Endodermal cell (in vitro differentiated cells): ENCODE measurements at regions not wholly inside any gene's neighbourhood (a gene's known extent, or its start where the extent isn't known, plus 50 kb on each side); places are given as distances from the start of the nearest gene placed in this dataset.
A peak's percentile ranks its signal among the peaks of the same experiment; 100 is the strongest.

Source experiments
- DNase-seq: peaks from one replicate; pipeline ENCODE4 v3.0.0-alpha.2; 2017
- H3K27ac ChIP-seq: 2 replicates; pipeline ENCODE4 v1.5.1; 2013; ENCODE audit warnings: mild to moderate bottlenecking, low read depth, low read length, moderate library complexity
- H3K27me3 ChIP-seq: 2 replicates; pipeline ENCODE4 v1.6.1; 2013; ENCODE audit warnings: mild to moderate bottlenecking, low read length, moderate library complexity; ENCODE audit not compliant: insufficient read depth, control insufficient read depth, poor library complexity, severe bottlenecking
- H3K36me3 ChIP-seq: 2 replicates; pipeline ENCODE4 v1.7.0; 2013; ENCODE audit warnings: mild to moderate bottlenecking, low read length, moderate library complexity; ENCODE audit not compliant: control insufficient read depth, insufficient read depth
- H3K4me1 ChIP-seq: one replicate; pipeline ENCODE4 v1.7.0; 2013; ENCODE audit warnings: low read length; ENCODE audit not compliant: control insufficient read depth, insufficient read depth
- H3K4me3 ChIP-seq: 2 replicates; pipeline ENCODE4 v1.5.1; 2013; ENCODE audit warnings: mild to moderate bottlenecking, low read length, moderate library complexity
- H3K9ac ChIP-seq: 2 replicates; pipeline ENCODE4 v1.6.1; 2013; ENCODE audit warnings: mild to moderate bottlenecking, low read length, moderate library complexity; ENCODE audit not compliant: poor library complexity, severe bottlenecking; ENCODE audit errors: extremely low read depth
- H3K9me3 ChIP-seq: 2 replicates; pipeline ENCODE4 v1.6.1; 2013; ENCODE audit warnings: mild to moderate bottlenecking, low read length, moderate library complexity; ENCODE audit not compliant: control insufficient read depth
- H3K27ac Mint-ChIP-seq: 2 replicates; pipeline ENCODE4 v1.8.0; 2020; ENCODE audit warnings: mixed read lengths
- H3K27me3 Mint-ChIP-seq: 2 replicates; pipeline ENCODE4 v1.8.0; 2021; ENCODE audit warnings: mild to moderate bottlenecking, mixed read lengths; ENCODE audit not compliant: insufficient read depth
- H3K36me3 Mint-ChIP-seq: 2 replicates; pipeline ENCODE4 v1.8.0; 2020; ENCODE audit warnings: low read depth, mixed read lengths
- H3K4me1 Mint-ChIP-seq: 2 replicates; pipeline ENCODE4 v1.8.0; 2020; ENCODE audit warnings: mixed read lengths
- H3K4me3 Mint-ChIP-seq: 2 replicates; pipeline ENCODE4 v1.8.0; 2020; ENCODE audit warnings: mild to moderate bottlenecking, moderate library complexity, mixed read lengths
- H3K9me3 Mint-ChIP-seq: 2 replicates; pipeline ENCODE4 v1.8.0; 2020; ENCODE audit warnings: mild to moderate bottlenecking, mixed read lengths
- CTCF ChIP-seq: fragments of 200-600 bp; sonication (generic); conservative IDR thresholded peaks from 2 replicates; pipeline ENCODE4 v1.5.0; 2021; ENCODE audit warnings: antibody characterized with exemption, mild to moderate bottlenecking
- WGBS, 2 experiments: methylation state at CpG; one replicate each; pipeline versions ENCODE4 v1.1.5 to v1.1.7; 2013; ENCODE audit warnings: missing lambda C conversion rate in 2 of 2, mixed read lengths in 1 of 2; ENCODE audit not compliant: insufficient coverage in 1 of 2, insufficient read length in 1 of 2; 5-methylcytosine and 5-hydroxymethylcytosine counted together

GRCh38 chr13:47426126-47426849, 529.4 kb upstream of the HTR2A start:
- Mint-ChIP-seq H3K4me3 (no peak overlapping the region), H3K4me1 (no peaks in the 10 kb centered on the region), H3K27ac (no peak overlapping the region), H3K36me3 (no peaks in the 10 kb centered on the region), H3K9me3 (no peaks in the 10 kb centered on the region), H3K27me3 (no peaks in the 10 kb centered on the region)
- H3K9ac ChIP-seq = no peak overlapping the region
- no peak for TF ChIP-seq CTCF
- WGBS, 2 experiments = 90 to 94% methylated on average over 2 to 3 of the region's 3 CpGs
- H3K9me3 ChIP-seq = no peaks in the 10 kb centered on the region
- H3K4me3 ChIP-seq = no peak overlapping the region
- H3K27ac ChIP-seq = no peak overlapping the region
- H3K4me1 ChIP-seq = no peaks in the 10 kb centered on the region
- no peak for DNase-seq
- H3K36me3 ChIP-seq = no peaks in the 10 kb centered on the region
- no peaks in the 10 kb centered on the region for H3K27me3 ChIP-seq

GRCh38 chr13:47421525-47421924, 524.7 kb upstream of the HTR2A start:
- no peaks in the 10 kb centered on the region for H3K4me1 Mint-ChIP-seq

GRCh38 chr13:47420568-47420967, 523.7 kb upstream of the HTR2A start:
- Mint-ChIP-seq H3K4me3 (no peak overlapping the region), H3K27me3 (no peaks in the 10 kb centered on the region), H3K36me3 (no peaks in the 10 kb centered on the region), H3K27ac (no peak overlapping the region), H3K9me3 (no peaks in the 10 kb centered on the region), H3K4me1 (no peaks in the 10 kb centered on the region)
- Histone ChIP-seq H3K36me3 (no peaks in the 10 kb centered on the region), H3K27me3 (no peaks in the 10 kb centered on the region), H3K27ac (no peak overlapping the region), H3K9me3 (no peaks in the 10 kb centered on the region), H3K4me3 (no peak overlapping the region), H3K9ac (no peak overlapping the region), H3K4me1 (no peaks in the 10 kb centered on the region)
- TF ChIP-seq CTCF = no peak
- peak; percentile 62 for DNase-seq
- WGBS, 2 experiments = 83 to 100% methylated on average over 1 of the region's 1 CpG

More at GRCh38 chr13:47421525-47421924, 524.7 kb upstream of the HTR2A start:
- no peak for DNase-seq
- no peaks in the 10 kb centered on the region for H3K9me3 ChIP-seq
- Mint-ChIP-seq H3K4me3 (no peak overlapping the region), H3K36me3 (no peaks in the 10 kb centered on the region), H3K27me3 (no peaks in the 10 kb centered on the region), H3K27ac (no peak overlapping the region), H3K9me3 (no peaks in the 10 kb centered on the region)
- no peak for TF ChIP-seq CTCF
- WGBS, 2 experiments = 91% methylated on average over 1 of the region's 1 CpG; no CpG with 5 or more reads in 1 of the 2 experiments
- H3K4me1 ChIP-seq = no peaks in the 10 kb centered on the region
- no peak overlapping the region for H3K9ac ChIP-seq
- H3K27ac ChIP-seq = no peak overlapping the region
- H3K4me3 ChIP-seq = no peak overlapping the region
- H3K27me3 ChIP-seq = no peaks in the 10 kb centered on the region
- no peaks in the 10 kb centered on the region for H3K36me3 ChIP-seq
